ENCODE measurements at regions not wholly inside any gene's neighbourhood (a gene's known extent, or its start where the extent isn't known, plus 50 kb on each side); places are given as distances from the start of the nearest gene placed in this dataset.

DNA sequence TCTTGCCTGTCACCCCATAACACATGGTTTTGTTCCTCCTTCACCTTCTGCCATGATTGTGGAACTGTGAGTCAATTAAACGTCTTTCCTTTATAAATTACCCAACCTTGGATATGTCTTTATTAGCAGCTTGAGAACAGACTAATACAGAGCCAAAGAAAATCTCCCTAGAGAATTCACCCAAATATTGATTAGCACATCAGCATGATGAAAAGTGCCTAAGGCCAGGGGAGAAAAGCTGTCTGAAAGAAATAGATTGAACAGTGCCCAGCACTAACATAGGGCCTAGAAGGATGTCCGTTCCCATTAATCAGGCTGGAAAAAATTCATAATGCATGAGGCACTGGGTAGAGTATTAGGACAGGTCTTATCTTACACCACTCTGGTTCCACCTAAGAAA lies 111.9 kb upstream of the CALN1 start:
- DNase-seq (ENCODE audit: low read depth): no peak

- DNase-seq (ENCODE audit: low read depth): no peak
Measured at GRCh38 chr7:72504061-72504706, 92.0 kb upstream of the CALN1 start.

DNA sequence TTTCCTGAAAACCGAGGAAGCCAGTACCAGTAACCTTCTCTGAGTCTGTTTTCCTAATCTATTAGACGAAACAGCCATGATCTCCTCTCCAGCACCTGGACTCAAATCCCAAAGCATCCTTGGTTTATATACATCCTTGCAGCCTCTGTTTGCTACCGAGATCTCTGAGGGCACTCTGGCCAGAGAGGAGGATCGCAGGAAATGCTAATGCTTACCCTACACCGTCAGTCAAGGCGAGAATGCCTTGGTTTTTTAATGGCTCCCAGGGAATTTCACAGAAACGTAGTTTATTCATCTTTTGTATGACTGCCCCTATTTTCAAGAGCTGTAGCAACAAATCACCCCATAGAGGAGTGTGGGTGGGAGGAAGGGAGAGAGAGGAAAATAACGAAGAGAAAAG lies 91.5 kb upstream of the CALN1 start:
- no peak for DNase-seq (ENCODE audit: low read depth)

DNA sequence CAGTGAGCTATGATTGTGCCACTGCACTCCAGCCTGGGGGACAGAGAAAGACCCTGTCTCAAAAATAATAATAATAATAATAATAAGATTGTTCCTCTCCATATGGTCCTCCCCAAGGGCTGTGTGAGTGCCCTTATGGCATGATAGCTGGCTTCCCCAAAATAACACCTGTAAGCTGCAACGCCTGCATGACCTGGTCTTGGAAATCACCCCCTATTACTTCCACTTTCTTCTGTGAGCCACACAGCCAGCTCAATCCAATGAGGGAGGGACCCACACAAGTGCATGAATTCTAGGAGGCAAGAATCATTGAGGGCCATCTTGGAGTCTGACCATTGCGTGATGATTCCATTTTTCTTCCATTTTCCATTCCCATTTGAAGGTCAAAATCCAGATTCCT lies 82.7 kb upstream of the CALN1 start:
- DNase-seq (ENCODE audit: low read depth): no peak

GRCh38 chr7:72493850-72494661 lies 81.9 kb upstream of the CALN1 start:
- DNase-seq (ENCODE audit: low read depth): peak; percentile 49

DNA sequence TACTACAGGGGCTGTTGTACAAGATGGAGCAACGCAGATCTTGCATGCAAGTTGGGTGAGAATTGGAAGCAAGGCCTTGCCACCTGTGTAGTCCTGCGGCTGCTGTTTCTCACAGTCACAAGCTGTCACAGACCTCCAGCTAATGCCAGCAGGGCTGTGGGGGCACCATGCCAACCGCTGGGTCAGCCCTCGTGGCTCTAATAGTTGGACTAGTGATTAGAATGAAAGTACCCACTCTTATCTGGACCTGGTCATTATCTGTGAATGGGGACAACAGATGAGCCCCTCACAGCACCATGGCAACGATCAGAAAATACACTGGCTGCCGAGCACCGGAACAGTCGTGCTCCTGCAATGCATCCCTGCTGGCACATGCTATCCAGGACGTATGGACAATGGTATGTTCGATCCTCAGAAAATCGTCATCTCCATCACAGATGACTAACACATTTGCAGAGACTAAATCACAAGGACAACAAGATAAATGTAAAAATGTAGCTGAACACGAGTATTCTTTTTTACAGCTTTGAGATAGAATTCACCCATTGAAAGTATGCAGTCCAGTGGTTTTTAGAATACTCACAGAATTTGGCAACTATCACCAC lies 80.4 kb upstream of the CALN1 start:
- no peak for DNase-seq (ENCODE audit: low read depth)

DNA sequence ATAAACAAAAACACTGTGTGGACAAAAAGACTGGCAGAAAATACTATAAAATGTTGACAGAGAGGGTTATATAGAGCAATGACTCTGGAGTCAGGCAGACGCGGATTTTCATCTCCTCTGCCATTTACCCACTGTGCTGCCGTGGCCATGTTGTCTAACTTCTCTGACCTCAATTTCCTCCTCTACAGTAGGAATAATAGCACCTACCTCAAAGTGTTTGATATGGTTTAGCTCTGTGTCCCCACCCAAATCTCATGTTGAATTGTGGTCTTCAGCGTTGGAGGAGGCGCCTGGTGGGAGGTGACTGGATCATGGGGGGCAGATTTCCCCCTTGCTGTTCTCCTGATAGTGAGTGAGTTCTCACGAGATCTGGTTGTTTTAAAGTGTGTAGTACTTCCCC lies 78.2 kb upstream of the CALN1 start:
- no peak for DNase-seq (ENCODE audit: low read depth)

- no peak for DNase-seq (ENCODE audit: low read depth)
Measured at GRCh38 chr7:72481934-72482333, 69.8 kb upstream of the CALN1 start.

GRCh38 chr7:72476608-72477305 lies 64.6 kb upstream of the CALN1 start:
- DNase-seq (ENCODE audit: low read depth): no peak

DNA sequence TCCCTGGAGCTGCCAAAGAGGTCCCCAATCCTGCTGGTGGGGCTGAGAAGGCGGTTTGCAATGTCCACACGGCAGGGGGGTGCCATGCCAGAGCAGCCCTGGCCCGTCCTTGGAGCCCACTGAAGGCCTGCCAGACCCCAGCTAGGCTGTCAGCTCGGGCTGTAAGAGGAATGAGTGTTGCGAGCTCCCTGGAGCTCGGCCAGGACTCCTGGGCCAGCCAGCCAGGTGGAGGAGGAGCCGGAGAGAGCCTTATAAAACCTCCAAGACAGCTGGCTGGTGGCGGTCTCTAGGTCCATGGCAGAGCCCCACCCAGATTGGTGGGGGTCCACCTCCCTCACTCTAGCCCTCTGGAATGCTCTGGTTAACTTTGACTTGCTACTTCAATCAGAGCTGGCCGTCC lies 55.1 kb upstream of the CALN1 start:
- no peak for DNase-seq (ENCODE audit: low read depth)

DNA sequence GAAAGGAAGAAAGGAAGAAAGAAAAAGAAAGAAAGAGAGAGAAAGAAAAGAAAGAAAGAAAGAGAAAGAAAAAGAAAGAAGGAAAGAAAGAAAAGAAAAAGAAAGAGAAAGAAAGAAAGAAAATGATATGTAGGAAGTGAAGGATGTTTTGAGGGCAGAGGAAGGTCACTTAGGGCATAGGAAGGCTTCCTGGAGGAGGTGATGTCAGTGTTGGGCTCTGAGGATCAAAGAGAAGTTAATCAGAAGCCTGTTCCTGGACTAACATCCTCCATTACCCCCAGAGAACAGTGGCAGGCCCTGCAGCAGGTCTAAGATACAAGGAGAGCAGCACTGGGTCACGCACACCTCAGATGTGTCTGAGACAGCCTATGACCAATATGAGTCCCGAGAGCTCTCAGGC lies 54.7 kb upstream of the CALN1 start:
- DNase-seq (ENCODE audit: low read depth): no peak

- no peak for DNase-seq (ENCODE audit: low read depth)
Measured at GRCh38 chr7:72465521-72465920, 53.4 kb upstream of the CALN1 start.

DNA sequence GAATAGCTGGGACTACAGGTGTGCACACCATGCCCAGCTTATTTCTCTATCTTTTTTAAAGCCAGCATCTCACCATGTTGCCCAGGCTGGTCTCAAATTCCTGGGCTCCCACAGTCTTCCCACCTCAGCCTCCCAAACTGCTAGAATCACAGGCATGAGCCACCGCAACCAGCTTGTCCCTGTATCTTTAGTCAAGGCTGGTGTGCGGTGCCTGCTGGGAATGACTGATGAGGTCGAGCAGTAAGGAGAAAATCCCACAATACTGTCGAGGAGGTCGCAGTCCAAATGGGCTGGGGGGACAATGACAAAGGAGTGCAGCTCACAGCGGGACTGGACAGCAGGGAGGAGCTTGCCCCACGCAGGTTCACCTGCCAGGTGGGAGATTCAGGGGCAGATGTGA lies 50.2 kb upstream of the CALN1 start:
- DNase-seq (ENCODE audit: low read depth): no peak

Measured in M059J (cell line).